ENCODE measurements at regions not wholly inside any gene's neighbourhood (a gene's known extent, or its start where the extent isn't known, plus 50 kb on each side); places are given as distances from the start of the nearest gene placed in this dataset.

- H3K4me3 ChIP-seq (ENCODE audit: low read depth in 2 of 2, low read length in 2 of 2) = peak overlapping the region; percentile 59 to 98
- no peak for ATAC-seq
- ChIA-PET POLR2A (interaction anchor here (0.7 kb wide), 2 partner anchors 287 to 338 kb away, joined by 3 to 5 read pairs; no protein-coding TSS in a partner anchor), CTCF (no interaction called here)
- TF ChIP-seq TCF7L2 (IDR thresholded peaks at IDR 0.05; ENCODE audit: low read depth, low read length) (0 out of 2 replicates have a peak, but pooled peaks have one; percentile 31), REST (IDR thresholded peaks at IDR 0.05; ENCODE audit: insufficient read depth in 1 of 2, low read depth in 2 of 2, low read length in 1 of 2) (no peak)
- intact Hi-C loops (cut with micrococcal nuclease; ENCODE audit: unreplicated experiment) = no loop called here
- in situ Hi-C loops (cut with HindIII; ENCODE audit: low pct_unique_long_range_greater_than_20kb, low sequenced_read_pairs) = no loop called here
- H3K36me3 ChIP-seq (ENCODE audit: control insufficient read depth, insufficient read depth, low read length) = no peaks in the 10 kb centered on the region; the same call in 1 of the 2 replicates
- peak overlapping the region; percentile 96 for H3K27ac ChIP-seq (ENCODE audit: low read length)
- no peak for DNase-seq (ENCODE audit: low read depth, low spot score)
- BruUV-seq (replicated peaks) = TSS peak; percentile 67
- H3K9me3 ChIP-seq (ENCODE audit: control insufficient read depth, insufficient read depth, low read depth, low read length) = no peaks in the 10 kb centered on the region
- H3K27me3 ChIP-seq (ENCODE audit: control insufficient read depth, insufficient read depth, low read length) = no peaks in the 10 kb centered on the region
- H3K4me1 ChIP-seq (ENCODE audit: control insufficient read depth, insufficient read depth, low read length) = no peaks in the 10 kb centered on the region
These were observed 143.1 kb downstream of the ZNF737 start for GRCh38 chr19:20422216-20423205.

- Histone ChIP-seq H3K36me3 (ENCODE audit: control insufficient read depth, insufficient read depth, low read length) (peaks cover 2% of the 10 kb centered on the region; the same call in 1 of the 2 replicates), H3K4me3 (ENCODE audit: low read depth in 2 of 2, low read length in 2 of 2) (no peak overlapping the region), H3K27ac (ENCODE audit: low read length) (no peak overlapping the region), H3K4me1 (ENCODE audit: control insufficient read depth, insufficient read depth, low read length) (no peaks in the 10 kb centered on the region), H3K27me3 (ENCODE audit: control insufficient read depth, insufficient read depth, low read length) (no peaks in the 10 kb centered on the region), H3K9me3 (ENCODE audit: control insufficient read depth, insufficient read depth, low read depth, low read length) (peaks cover 5% of the 10 kb centered on the region; the same call in 1 of the 2 replicates)
- ChIA-PET POLR2A (no interaction called here), CTCF (no interaction called here)
- TF ChIP-seq TCF7L2 (IDR thresholded peaks at IDR 0.05; ENCODE audit: low read depth, low read length) (no peak), CTCF (IDR thresholded peaks at IDR 0.05) (no peak), POLR2AphosphoS5 (IDR thresholded peaks at IDR 0.05; ENCODE audit: low read depth, low read length) (no peak), REST (IDR thresholded peaks at IDR 0.05; ENCODE audit: insufficient read depth in 1 of 2, low read depth in 2 of 2, low read length in 1 of 2) (no peak), SIN3A (IDR thresholded peaks at IDR 0.05; ENCODE audit: borderline replicate concordance, insufficient read depth, low read depth, low read length) (no peak)
- no peak for DNase-seq (ENCODE audit: low read depth, low spot score)
- intact Hi-C loops (cut with micrococcal nuclease; ENCODE audit: unreplicated experiment) = no loop called here
- in situ Hi-C loops (cut with HindIII; ENCODE audit: low pct_unique_long_range_greater_than_20kb, low sequenced_read_pairs) = no loop called here
- ATAC-seq = no peak
- BruUV-seq (replicated peaks) = no TSS peak
These were observed 148.9 kb downstream of the ZNF737 start for GRCh38 chr19:20416661-20417060.
